ENCODE measurements at regions not wholly inside any gene's neighbourhood (a gene's known extent, or its start where the extent isn't known, plus 50 kb on each side); places are given as distances from the start of the nearest gene placed in this dataset.

GRCh38 chrX:13937370-13938050 is 92.2 kb downstream of the GEMIN8 start:
- TF ChIP-seq POLR2A (IDR thresholded peaks at IDR 0.05) (no peak), CTCF (IDR thresholded peaks at IDR 0.05) (no peak)
- no peak overlapping the region for H3K27ac ChIP-seq
- no peaks in the 10 kb centered on the region for H3K36me3 ChIP-seq (replicated peaks in 1 of 2)
- DNase-seq: no peak
- peak overlapping the region in 2 of 4 donors; percentile 13 to 57 for H3K4me3 ChIP-seq
- WGBS, 4 donors: 9 to 17% (median 13%) methylated on average over 19 to 27 of the region's 27 CpGs
- H3K27me3 ChIP-seq: peaks cover 72% of the 10 kb centered on the region
- intact Hi-C loops (cut with DNase I): no loop called here
- peaks cover 3 to 9% of the 10 kb centered on the region in 2 donors for H3K4me1 ChIP-seq (replicated peaks in 1 of 2)
- no peaks in the 10 kb centered on the region for H3K9me3 ChIP-seq (replicated peaks in 1 of 3)

DNA sequence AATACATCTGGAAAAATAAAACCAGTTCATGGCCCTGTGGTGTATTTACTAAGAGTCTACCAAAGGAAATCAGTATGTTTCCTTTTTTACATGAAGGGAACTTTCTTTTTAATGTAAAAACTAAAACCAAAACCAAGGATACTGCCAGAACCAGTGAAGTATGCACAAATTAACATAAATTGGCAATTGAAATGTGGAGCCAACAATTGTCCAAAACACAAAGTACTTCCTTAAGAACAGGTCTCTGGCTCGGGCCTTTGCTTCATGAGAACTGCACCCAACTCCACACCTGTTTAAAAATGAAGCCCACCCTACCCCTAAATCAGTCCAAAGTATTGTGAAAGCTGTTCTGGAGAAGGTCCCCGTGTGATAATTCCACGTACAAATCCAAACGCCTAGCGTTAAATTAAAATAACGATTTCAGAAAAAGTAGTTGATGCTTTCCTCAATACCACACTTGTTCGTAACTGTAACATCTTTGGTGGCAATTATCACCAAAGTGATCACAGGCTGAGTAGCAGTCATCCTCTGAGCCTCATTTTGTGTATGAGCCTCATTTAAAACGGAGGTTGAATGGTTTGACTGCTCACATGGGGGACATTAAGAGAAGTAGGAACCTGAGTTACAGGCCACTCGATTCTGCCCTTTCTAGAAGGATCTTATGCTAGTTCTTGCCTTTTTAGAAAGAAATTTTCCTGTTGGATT is 93.0 kb downstream of the GEMIN8 start:
- no peak for TF ChIP-seq POLR2A (IDR thresholded peaks at IDR 0.05)
- no peak for TF ChIP-seq CTCF (IDR thresholded peaks at IDR 0.05)

GRCh38 chrX:13934731-13935130 is 95.0 kb downstream of the GEMIN8 start:
- no peaks in the 10 kb centered on the region for H3K36me3 ChIP-seq (replicated peaks in 1 of 2)
- H3K4me3 ChIP-seq: no peak overlapping the region
- TF ChIP-seq POLR2A (IDR thresholded peaks at IDR 0.05): no peak
- TF ChIP-seq CTCF (IDR thresholded peaks at IDR 0.05): no peak
- H3K9me3 ChIP-seq (replicated peaks in 1 of 3): no peaks in the 10 kb centered on the region
- H3K4me1 ChIP-seq (replicated peaks in 1 of 2): peaks cover 3 to 9% of the 10 kb centered on the region in 2 donors
- H3K27me3 ChIP-seq: peaks cover 60% of the 10 kb centered on the region
- WGBS, 4 donors: 72 to 88% (median 80%) methylated on average over 2 of the region's 2 CpGs
- intact Hi-C loops (cut with DNase I): no loop called here
- no peak for DNase-seq
- H3K27ac ChIP-seq: no peak overlapping the region

More for the DNA sequence above, 93.0 kb downstream of the GEMIN8 start:
- DNase-seq: no peak
- H3K9me3 ChIP-seq (replicated peaks in 1 of 3): no peaks in the 10 kb centered on the region
- H3K36me3 ChIP-seq (replicated peaks in 1 of 2): no peaks in the 10 kb centered on the region
- H3K4me1 ChIP-seq (replicated peaks in 1 of 2): peaks cover 3 to 9% of the 10 kb centered on the region in 2 donors
- intact Hi-C loops (cut with DNase I): no loop called here
- WGBS, 4 donors: 49 to 90% (median 64%) methylated on average over 9 of the region's 9 CpGs
- peaks cover 72% of the 10 kb centered on the region for H3K27me3 ChIP-seq
- H3K4me3 ChIP-seq: no peak overlapping the region
- H3K27ac ChIP-seq: no peak overlapping the region

DNA sequence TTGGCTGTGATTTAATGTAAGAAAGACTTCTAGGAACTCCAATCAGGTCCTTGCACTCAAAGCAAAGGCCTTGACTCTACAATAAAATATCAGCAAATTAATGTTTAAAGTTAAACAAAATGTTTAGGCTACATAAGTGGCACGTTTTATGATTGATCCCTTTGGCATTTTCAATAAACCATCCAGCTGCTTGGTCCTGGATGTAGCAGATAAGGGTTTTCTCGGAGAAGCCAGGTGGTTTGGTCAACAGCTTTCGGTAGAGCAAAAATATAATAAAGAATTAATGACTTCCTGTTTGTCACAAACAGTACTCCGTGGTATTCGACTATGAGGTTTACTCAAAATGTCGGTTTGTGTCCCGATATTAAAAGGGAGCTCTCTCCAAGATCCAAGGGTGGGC is 95.8 kb downstream of the GEMIN8 start:
- TF ChIP-seq CTCF (IDR thresholded peaks at IDR 0.05) (no peak), POLR2A (IDR thresholded peaks at IDR 0.05) (no peak)
- Histone ChIP-seq H3K4me1 (replicated peaks in 1 of 2) (peaks cover 3 to 9% of the 10 kb centered on the region in 2 donors), H3K27me3 (peaks cover 56% of the 10 kb centered on the region), H3K4me3 (no peak overlapping the region), H3K9me3 (replicated peaks in 1 of 3) (no peaks in the 10 kb centered on the region), H3K36me3 (replicated peaks in 1 of 2) (no peaks in the 10 kb centered on the region), H3K27ac (no peak overlapping the region)
- intact Hi-C loops (cut with DNase I): no loop called here
- DNase-seq: no peak
- WGBS, 4 donors: 60 to 67% (median 63%) methylated on average over 3 to 7 of the region's 7 CpGs
